GM23248 (cell line): ENCODE measurements at regions not wholly inside any gene's neighbourhood (a gene's known extent, or its start where the extent isn't known, plus 50 kb on each side); places are given as distances from the start of the nearest gene placed in this dataset.
"Not testable (repeated sequence)": the region's sequence is repeated elsewhere in the genome, so short reads cannot be mapped to it uniquely, and the experiment has no call there.

Experiments
- DNase-seq: peaks from one replicate; pipeline ENCODE4 v3.0.0-alpha.2; 2015
- H2AFZ ChIP-seq: fragments of 200-600 bp; sonication (generic); 2 replicates; pipeline ENCODE4 v1.6.1; 2016; ENCODE audit warnings: antibody characterized with exemption
- H3F3A ChIP-seq: fragments of 200-600 bp; sonication (generic); 2 replicates; pipeline ENCODE4 v1.6.1; 2016; ENCODE audit warnings: mild to moderate bottlenecking, antibody characterized with exemption, mixed run types; ENCODE audit not compliant: insufficient read depth
- H3K27ac ChIP-seq: fragments of 200-600 bp; sonication (generic); 2 replicates; pipeline ENCODE4 v1.5.1; 2016; ENCODE audit warnings: mild to moderate bottlenecking
- H3K27me3 ChIP-seq: fragments of 200-600 bp; sonication (generic); replicated peaks from 2 replicates; pipeline ENCODE4 v1.6.1; 2016; ENCODE audit warnings: mild to moderate bottlenecking; ENCODE audit not compliant: insufficient read depth
- H3K36me3 ChIP-seq: fragments of 200-600 bp; sonication (generic); 2 replicates; pipeline ENCODE4 v1.6.1; 2016; ENCODE audit warnings: low read depth, mild to moderate bottlenecking
- H3K4me1 ChIP-seq: fragments of 200-600 bp; sonication (generic); 2 replicates; pipeline ENCODE4 v1.6.1; 2016; ENCODE audit warnings: mild to moderate bottlenecking; ENCODE audit not compliant: insufficient read depth
- H3K4me2 ChIP-seq: fragments of 200-600 bp; sonication (generic); one replicate; pipeline ENCODE4 v1.6.1; 2016; ENCODE audit warnings: mild to moderate bottlenecking; ENCODE audit not compliant: unreplicated experiment
- H3K4me3 ChIP-seq: fragments of 200-600 bp; sonication (generic); 2 replicates; pipeline ENCODE4 v1.5.1; 2016; ENCODE audit warnings: mild to moderate bottlenecking
- H3K79me2 ChIP-seq: fragments of 200-600 bp; sonication (generic); 2 replicates; pipeline ENCODE4 v1.6.1; 2016; ENCODE audit warnings: mild to moderate bottlenecking; ENCODE audit not compliant: insufficient read depth
- H3K9ac ChIP-seq: fragments of 200-600 bp; sonication (generic); 2 replicates; pipeline ENCODE4 v1.6.1; 2016; ENCODE audit warnings: mild to moderate bottlenecking
- H3K9me2 ChIP-seq: fragments of 200-600 bp; sonication (generic); 2 replicates; pipeline ENCODE4 v1.6.1; 2016; ENCODE audit warnings: mixed run types, mild to moderate bottlenecking, moderate library complexity; ENCODE audit not compliant: insufficient read depth
- H3K9me3 ChIP-seq: fragments of 200-600 bp; sonication (generic); one replicate; pipeline ENCODE4 v1.6.1; 2017; ENCODE audit warnings: low read depth
- H4K20me1 ChIP-seq: fragments of 200-600 bp; sonication (generic); 2 replicates; pipeline ENCODE4 v1.6.0; 2016; ENCODE audit not compliant: insufficient read depth
- EZH2 ChIP-seq: fragments of 200-600 bp; sonication (generic); IDR thresholded peaks from 2 replicates; pipeline ENCODE4 v1.6.1; 2018; ENCODE audit warnings: antibody characterized with exemption, mild to moderate bottlenecking; ENCODE audit not compliant: insufficient read depth, poor library complexity, severe bottlenecking
- EZH2phosphoT487 ChIP-seq: fragments of 200-600 bp; sonication (generic); IDR thresholded peaks from 2 replicates; pipeline ENCODE4 v1.6.1; 2018; ENCODE audit warnings: antibody characterized with exemption, moderate library complexity, mild to moderate bottlenecking, low read depth; ENCODE audit not compliant: insufficient read depth
- WGBS, 2 experiments: methylation state at CpG; one replicate each; pipeline ENCODE4 v1.1.6; 2015 to 2017; ENCODE audit warnings: low lambda C conversion rate in 2 of 2, low coverage in 1 of 2; ENCODE audit errors: missing lambda C conversion rate in 2 of 2; 5-methylcytosine and 5-hydroxymethylcytosine counted together
- in situ Hi-C: fragments of 300-500 bp; cut with MboI; formaldehyde crosslinking; loops from 2 replicates; pipeline ENCODE4 v1.15.0; 2020

GRCh38 chr7:119720541-119720940 lies 552.4 kb upstream of the KCND2 start:
- in situ Hi-C loops = no loop called here
- no peak for TF ChIP-seq EZH2phosphoT487
- TF ChIP-seq EZH2 = no peak

GRCh38 chr7:119724041-119724792 lies 548.8 kb upstream of the KCND2 start:
- H3K79me2 ChIP-seq = no peaks in the 10 kb centered on the region
- in situ Hi-C loops = no loop called here
- H4K20me1 ChIP-seq = no peaks in the 10 kb centered on the region
- no peak overlapping the region for H3K27ac ChIP-seq
- no peaks in the 10 kb centered on the region; the same call in 1 of the 2 replicates for H3F3A ChIP-seq
- no peaks in the 10 kb centered on the region for H3K36me3 ChIP-seq
- no peaks in the 10 kb centered on the region for H3K9me3 ChIP-seq
- no peaks in the 10 kb centered on the region for H3K27me3 ChIP-seq
- WGBS, 2 experiments = 54 to 57% methylated on average over 13 of the region's 13 CpGs
- H3K4me3 ChIP-seq = no peak overlapping the region
- H2AFZ ChIP-seq = no peak overlapping the region
- H3K9ac ChIP-seq = no peak overlapping the region
- TF ChIP-seq EZH2phosphoT487 (no peak), EZH2 (no peak)
- no peak overlapping the region for H3K4me2 ChIP-seq
- no peaks in the 10 kb centered on the region for H3K9me2 ChIP-seq
- H3K4me1 ChIP-seq = peaks cover 8% of the 10 kb centered on the region
- no peak for DNase-seq

More at GRCh38 chr7:119720541-119720940, 552.4 kb upstream of the KCND2 start:
- Histone ChIP-seq H3K4me3 (no peak overlapping the region), H3K9ac (no peak overlapping the region), H4K20me1 (no peaks in the 10 kb centered on the region), H3K27me3 (no peaks in the 10 kb centered on the region), H3K79me2 (no peaks in the 10 kb centered on the region), H3K9me3 (no peaks in the 10 kb centered on the region), H3K4me1 (peaks cover 8% of the 10 kb centered on the region), H3K36me3 (no peaks in the 10 kb centered on the region), H3K4me2 (peak overlapping the region; percentile 46), H3K27ac (peak overlapping the region; percentile 52), H3K9me2 (no peaks in the 10 kb centered on the region), H3F3A (no peaks in the 10 kb centered on the region; the same call in 1 of the 2 replicates), H2AFZ (peak overlapping the region; percentile 28; the same call in 1 of the 2 replicates)
- DNase-seq = peak; percentile 71
- WGBS, 2 experiments = 0 to 5% methylated on average over 1 of the region's 1 CpG

DNA sequence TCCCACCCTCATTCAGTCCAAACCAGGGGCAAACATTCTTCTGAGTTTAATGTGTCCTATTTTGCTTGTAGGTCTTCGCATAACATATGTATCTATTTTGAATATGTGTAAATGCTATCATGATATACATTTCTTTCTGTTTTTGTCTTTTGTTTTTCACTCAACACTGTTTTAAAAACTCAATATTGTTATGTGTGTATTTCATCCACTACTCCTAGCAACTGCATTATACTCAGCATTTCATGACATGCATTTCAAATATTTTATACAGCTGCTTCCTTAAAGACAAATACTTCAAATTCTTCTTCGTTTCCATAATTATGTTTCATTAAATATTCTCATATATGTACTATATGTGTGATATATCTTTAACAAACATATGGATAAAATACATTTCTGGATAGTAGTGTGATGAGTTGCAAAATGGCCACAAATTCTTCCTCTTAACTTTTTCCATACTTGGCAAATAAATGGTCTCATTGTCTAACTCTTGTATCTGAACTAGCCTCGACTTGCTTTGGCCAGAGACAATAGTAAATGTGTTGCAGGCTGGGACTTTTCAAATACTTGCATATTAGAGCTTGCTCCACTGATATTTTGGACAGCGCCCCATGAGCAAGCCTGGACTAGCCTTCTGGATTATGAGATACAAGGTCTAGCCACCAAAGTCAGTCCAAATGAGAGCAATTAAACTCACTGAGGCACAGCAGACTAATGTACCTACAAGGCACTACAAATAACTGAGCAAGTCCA lies 539.7 kb upstream of the KCND2 start:
- no peak for DNase-seq
- H3K9me3 ChIP-seq = peaks cover 2% of the 10 kb centered on the region

GRCh38 chr7:119737390-119737789 lies 535.6 kb upstream of the KCND2 start:
- H3K27ac ChIP-seq = no peak overlapping the region
- no peaks in the 10 kb centered on the region for H3K79me2 ChIP-seq
- peaks cover 2% of the 10 kb centered on the region for H3K9me3 ChIP-seq
- H3K9ac ChIP-seq = no peak overlapping the region
- no peaks in the 10 kb centered on the region for H3F3A ChIP-seq
- TF ChIP-seq EZH2 (no peak), EZH2phosphoT487 (no peak)
- in situ Hi-C loops = no loop called here
- no peak for DNase-seq
- no peaks in the 10 kb centered on the region for H4K20me1 ChIP-seq
- H3K9me2 ChIP-seq = no peaks in the 10 kb centered on the region
- H3K36me3 ChIP-seq = no peaks in the 10 kb centered on the region
- no peaks in the 10 kb centered on the region for H3K4me1 ChIP-seq
- no peaks in the 10 kb centered on the region for H3K27me3 ChIP-seq
- H3K4me2 ChIP-seq = no peak overlapping the region
- no peak overlapping the region for H3K4me3 ChIP-seq
- no peak overlapping the region for H2AFZ ChIP-seq

More for the DNA sequence above, 539.7 kb upstream of the KCND2 start:
- no peak overlapping the region for H3K27ac ChIP-seq
- H3F3A ChIP-seq = no peaks in the 10 kb centered on the region
- no peaks in the 10 kb centered on the region for H3K36me3 ChIP-seq
- no peaks in the 10 kb centered on the region for H3K9me2 ChIP-seq
- H3K4me3 ChIP-seq = no peak overlapping the region
- H2AFZ ChIP-seq = no peak overlapping the region
- 30 to 31% methylated on average over 4 of the region's 4 CpGs for WGBS, 2 experiments
- TF ChIP-seq EZH2 = no peak
- TF ChIP-seq EZH2phosphoT487 = no peak
- no peaks in the 10 kb centered on the region for H4K20me1 ChIP-seq
- no peaks in the 10 kb centered on the region for H3K79me2 ChIP-seq
- no peak overlapping the region for H3K4me2 ChIP-seq
- in situ Hi-C loops = no loop called here
- no peaks in the 10 kb centered on the region for H3K27me3 ChIP-seq
- H3K4me1 ChIP-seq = no peaks in the 10 kb centered on the region
- no peak overlapping the region for H3K9ac ChIP-seq

DNA sequence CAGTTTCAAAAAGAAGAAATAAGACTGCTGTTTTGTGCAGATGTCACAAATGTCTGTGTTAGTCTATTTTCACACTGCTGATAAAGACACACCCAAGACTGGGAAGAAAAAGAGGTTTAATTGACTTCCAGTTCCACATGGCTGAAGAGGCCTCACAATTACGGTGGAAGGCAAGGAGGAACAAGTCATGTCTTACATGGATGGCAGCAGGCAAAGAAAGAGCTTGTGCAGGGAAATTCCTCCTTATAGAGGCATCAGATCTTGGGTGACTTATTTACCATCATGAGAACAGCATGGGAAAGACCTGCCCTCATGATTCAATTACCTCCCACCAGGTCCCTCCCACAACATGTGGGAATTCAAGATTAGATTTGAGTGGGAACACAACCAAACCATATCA lies 527.7 kb upstream of the KCND2 start:
- H3K36me3 ChIP-seq, DNase-seq, in situ Hi-C loops: not testable (repeated sequence)

More for the DNA sequence above, 527.7 kb upstream of the KCND2 start:
- H3K4me2 ChIP-seq, H3K9me2 ChIP-seq, H2AFZ ChIP-seq, H3K9me3 ChIP-seq, H4K20me1 ChIP-seq, H3K4me1 ChIP-seq, H3K9ac ChIP-seq, H3K27me3 ChIP-seq, H3K27ac ChIP-seq, H3K79me2 ChIP-seq, H3F3A ChIP-seq, H3K4me3 ChIP-seq: not testable (repeated sequence)
- WGBS, 2 experiments = 13 to 20% methylated on average over 1 of the region's 1 CpG
